GM12892 (cell line): ENCODE measurements at regions not wholly inside any gene's neighbourhood (a gene's known extent, or its start where the extent isn't known, plus 50 kb on each side); places are given as distances from the start of the nearest gene placed in this dataset.

Experiments
- POLR2A ChIP-seq: IDR thresholded peaks from 2 replicates; pipeline ENCODE4 v1.6.1; 2011; ENCODE audit warnings: low read depth, low read length, control low read depth
- POLR2AphosphoS5 ChIP-seq: IDR thresholded peaks from 2 replicates; pipeline ENCODE4 v1.6.1; 2011; ENCODE audit warnings: low read depth, low read length, control low read depth
- TAF1 ChIP-seq: IDR thresholded peaks from 2 replicates; pipeline ENCODE4 v1.6.1; 2011; ENCODE audit warnings: low read depth, mild to moderate bottlenecking, control low read depth, low read length, borderline replicate concordance

DNA sequence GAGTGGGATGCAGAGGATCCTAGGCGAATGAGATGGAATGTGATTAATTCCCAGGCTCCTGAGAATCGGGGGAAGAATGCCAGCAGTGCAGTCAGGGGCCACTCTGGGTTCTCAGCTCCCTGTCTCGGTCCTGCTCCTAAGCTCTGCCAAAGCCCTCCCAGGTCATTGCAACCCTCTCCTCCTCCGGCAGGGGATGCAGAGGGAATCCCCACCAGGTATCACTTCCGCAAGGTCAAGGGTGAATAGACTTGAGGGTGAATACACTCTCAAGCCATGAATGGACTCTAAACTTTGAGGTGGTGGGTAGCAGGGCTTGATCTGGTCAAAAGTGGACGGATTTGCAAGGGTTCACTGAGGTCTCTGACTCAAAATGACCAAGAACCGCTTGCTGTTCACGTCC, 139.3 kb upstream of the MXRA5 start:
- no peak for TF ChIP-seq TAF1
- no peak for TF ChIP-seq POLR2AphosphoS5
- no peak for TF ChIP-seq POLR2A
